ENCODE measurements at regions not wholly inside any gene's neighbourhood (a gene's known extent, or its start where the extent isn't known, plus 50 kb on each side); places are given as distances from the start of the nearest gene placed in this dataset.

- no peak for DNase-seq (ENCODE audit: low spot score)
These were observed 266.3 kb downstream of the FBXW7 start for GRCh38 chr4:152269448-152270191.

- no peak for DNase-seq (ENCODE audit: low spot score)
These were observed 268.1 kb downstream of the FBXW7 start for GRCh38 chr4:152267811-152268210.

- DNase-seq (ENCODE audit: low spot score): no peak
These were observed 268.9 kb downstream of the FBXW7 start for GRCh38 chr4:152266831-152267480.

- peak; percentile 81 for DNase-seq (ENCODE audit: low spot score)
These were observed 270.7 kb downstream of the FBXW7 start for GRCh38 chr4:152265149-152265621.

- DNase-seq (ENCODE audit: low spot score): no peak
These were observed 271.8 kb downstream of the FBXW7 start for GRCh38 chr4:152264106-152264505.

- DNase-seq (ENCODE audit: low spot score): no peak
These were observed 276.0 kb downstream of the FBXW7 start for GRCh38 chr4:152259866-152260265.

- DNase-seq (ENCODE audit: low spot score): no peak
These were observed 276.8 kb downstream of the FBXW7 start for GRCh38 chr4:152258804-152259708.

GRCh38 chr4:152258391-152258790 lies 277.5 kb downstream of the FBXW7 start:
- DNase-seq (ENCODE audit: low spot score): no peak

GRCh38 chr4:152257601-152258066 lies 278.3 kb downstream of the FBXW7 start:
- DNase-seq (ENCODE audit: low spot score): no peak

GRCh38 chr4:152256996-152257395 lies 278.9 kb downstream of the FBXW7 start:
- no peak for DNase-seq (ENCODE audit: low spot score)

- no peak for DNase-seq (ENCODE audit: low spot score)
These were observed 280.5 kb downstream of the FBXW7 start for GRCh38 chr4:152255437-152255836.

- no peak for DNase-seq (ENCODE audit: low spot score)
These were observed 287.5 kb downstream of the FBXW7 start for GRCh38 chr4:152248347-152248746.

- DNase-seq (ENCODE audit: low spot score): no peak
These were observed 288.5 kb downstream of the FBXW7 start for GRCh38 chr4:152247271-152247975.

- DNase-seq (ENCODE audit: low spot score): no peak
These were observed 289.2 kb downstream of the FBXW7 start for GRCh38 chr4:152246659-152247058.

- DNase-seq (ENCODE audit: low spot score): no peak
These were observed 290.2 kb downstream of the FBXW7 start for GRCh38 chr4:152245680-152246079.

- DNase-seq (ENCODE audit: low spot score): no peak
These were observed 291.2 kb downstream of the FBXW7 start for GRCh38 chr4:152244659-152245058.

- peak; percentile 61 for DNase-seq (ENCODE audit: low spot score)
These were observed 291.8 kb downstream of the FBXW7 start for GRCh38 chr4:152243896-152244595.

GRCh38 chr4:152243206-152243605 lies 292.7 kb downstream of the FBXW7 start:
- no peak for DNase-seq (ENCODE audit: low spot score)

GRCh38 chr4:152240232-152240631 lies 295.7 kb downstream of the FBXW7 start:
- DNase-seq (ENCODE audit: low spot score): no peak

- no peak for DNase-seq (ENCODE audit: low spot score)
These were observed 296.7 kb downstream of the FBXW7 start for GRCh38 chr4:152239216-152239615.

GRCh38 chr4:152236519-152237056 lies 299.3 kb downstream of the FBXW7 start:
- DNase-seq (ENCODE audit: low spot score): no peak
